ENCODE measurements at regions not wholly inside any gene's neighbourhood (a gene's known extent, or its start where the extent isn't known, plus 50 kb on each side); places are given as distances from the start of the nearest gene placed in this dataset.

GRCh38 chr14:104317975-104318557, 179.7 kb downstream of the KIF26A start:
- TF ChIP-seq, protein P1, sequence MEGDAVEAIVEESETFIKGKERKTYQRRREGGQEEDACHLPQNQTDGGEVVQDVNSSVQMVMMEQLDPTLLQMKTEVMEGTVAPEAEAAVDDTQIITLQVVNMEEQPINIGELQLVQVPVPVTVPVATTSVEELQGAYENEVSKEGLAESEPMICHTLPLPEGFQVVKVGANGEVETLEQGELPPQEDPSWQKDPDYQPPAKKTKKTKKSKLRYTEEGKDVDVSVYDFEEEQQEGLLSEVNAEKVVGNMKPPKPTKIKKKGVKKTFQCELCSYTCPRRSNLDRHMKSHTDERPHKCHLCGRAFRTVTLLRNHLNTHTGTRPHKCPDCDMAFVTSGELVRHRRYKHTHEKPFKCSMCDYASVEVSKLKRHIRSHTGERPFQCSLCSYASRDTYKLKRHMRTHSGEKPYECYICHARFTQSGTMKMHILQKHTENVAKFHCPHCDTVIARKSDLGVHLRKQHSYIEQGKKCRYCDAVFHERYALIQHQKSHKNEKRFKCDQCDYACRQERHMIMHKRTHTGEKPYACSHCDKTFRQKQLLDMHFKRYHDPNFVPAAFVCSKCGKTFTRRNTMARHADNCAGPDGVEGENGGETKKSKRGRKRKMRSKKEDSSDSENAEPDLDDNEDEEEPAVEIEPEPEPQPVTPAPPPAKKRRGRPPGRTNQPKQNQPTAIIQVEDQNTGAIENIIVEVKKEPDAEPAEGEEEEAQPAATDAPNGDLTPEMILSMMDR (IDR thresholded peaks at IDR 0.05) = no peak
- TF ChIP-seq ATF1 (CRISPR knock-in tag; IDR thresholded peaks at IDR 0.05) (no peak), ATF2 (CRISPR knock-in tag; IDR thresholded peaks at IDR 0.05; ENCODE audit: borderline replicate concordance, low read depth) (no peak), IRF1 (CRISPR knock-in tag; IDR thresholded peaks at IDR 0.05) (no peak), SOX15 (CRISPR knock-in tag; IDR thresholded peaks at IDR 0.05) (no peak)

All from WTC11 (cell line).